WTC11 (cell line): ENCODE measurements at regions not wholly inside any gene's neighbourhood (a gene's known extent, or its start where the extent isn't known, plus 50 kb on each side); places are given as distances from the start of the nearest gene placed in this dataset.

Source experiments
- ATAC-seq: fragments of 200-7000 bp; cut with Tn5 transposase; 2 replicates; pipeline ENCODE4 v1.10.0; 2021; ENCODE audit warnings: mild to moderate bottlenecking, moderate library complexity
- CTCF ChIA-PET: fragments of 300-600 bp; sonication (Branson Sonifier 250); formaldehyde crosslinking; loops from one replicate; lab custom pipeline; 2021; ENCODE audit warnings: antibody characterized with exemption; lab: Charles Lee
- POLR2A ChIA-PET: fragments of 350-600 bp; sonication (Branson Sonifier 250); formaldehyde crosslinking; loops from one replicate; lab custom pipeline; 2021; ENCODE audit warnings: antibody characterized with exemption; lab: Charles Lee
- DNase-seq: peaks from one replicate; pipeline ENCODE4 v3.0.0; 2021; ENCODE audit warnings: low spot score
- H3K27ac Mint-ChIP-seq: 2 replicates; pipeline ENCODE4 v1.8.0; 2021; ENCODE audit warnings: mixed read lengths
- H3K27me3 Mint-ChIP-seq: 2 replicates; pipeline ENCODE4 v1.8.0; 2021; ENCODE audit warnings: low read depth, mild to moderate bottlenecking, moderate library complexity, mixed read lengths
- H3K36me3 Mint-ChIP-seq: 2 replicates; pipeline ENCODE4 v1.8.0; 2021; ENCODE audit warnings: mixed read lengths
- H3K4me1 Mint-ChIP-seq: 2 replicates; pipeline ENCODE4 v1.8.0; 2022; ENCODE audit warnings: mixed read lengths
- H3K4me3 Mint-ChIP-seq: 2 replicates; pipeline ENCODE4 v1.8.0; 2021; ENCODE audit warnings: mild to moderate bottlenecking, moderate library complexity, mixed read lengths
- H3K9me3 Mint-ChIP-seq: 2 replicates; pipeline ENCODE4 v1.8.0; 2021; ENCODE audit warnings: mixed read lengths
- ATF1 ChIP-seq: sonication (generic); formaldehyde crosslinking; IDR thresholded peaks from 2 replicates; pipeline ENCODE4 v1.8.1; 2023; ENCODE audit warnings: mild to moderate bottlenecking, moderate library complexity, missing genetic modification reagents
- CBFB ChIP-seq: sonication (generic); formaldehyde crosslinking; IDR thresholded peaks from 2 replicates; pipeline ENCODE4 v1.8.1; 2022; ENCODE audit warnings: mild to moderate bottlenecking, low read depth, missing genetic modification reagents
- E2F1 ChIP-seq: sonication (generic); formaldehyde crosslinking; IDR thresholded peaks from 2 replicates; pipeline ENCODE4 v1.8.0; 2022; ENCODE audit warnings: mild to moderate bottlenecking, missing genetic modification reagents
- ETV6 ChIP-seq: sonication (generic); formaldehyde crosslinking; IDR thresholded peaks from 2 replicates; pipeline ENCODE4 v1.8.1; 2022; ENCODE audit warnings: mild to moderate bottlenecking, missing genetic modification reagents
- FOXP1 ChIP-seq: sonication (generic); formaldehyde crosslinking; IDR thresholded peaks from 2 replicates; pipeline ENCODE4 v1.8.0; 2022; ENCODE audit warnings: missing genetic modification reagents, mild to moderate bottlenecking, moderate library complexity, borderline replicate concordance
- GRHL2 ChIP-seq: fragments of 250-450 bp; sonication (Bioruptor Pico); IDR thresholded peaks from 2 replicates; pipeline ENCODE4 v1.8.0; 2022; ENCODE audit warnings: mild to moderate bottlenecking, moderate library complexity; ENCODE audit not compliant: insufficient replicate concordance, severe bottlenecking
- HMGA2 ChIP-seq: fragments of 250-450 bp; sonication (Bioruptor Pico); IDR thresholded peaks from 2 replicates; pipeline ENCODE4 v1.4.0; 2021; ENCODE audit warnings: mild to moderate bottlenecking, moderate library complexity
- IRF2 ChIP-seq: sonication (generic); formaldehyde crosslinking; IDR thresholded peaks from 2 replicates; pipeline ENCODE4 v1.8.0; 2022; ENCODE audit warnings: low read depth, missing genetic modification reagents, borderline replicate concordance
- JAZF1 ChIP-seq: fragments of 250-450 bp; sonication (Bioruptor Pico); IDR thresholded peaks from 2 replicates; pipeline ENCODE4 v1.9.0; 2021; ENCODE audit warnings: moderate library complexity, mild to moderate bottlenecking, inconsistent platforms
- MYBL2 ChIP-seq: sonication (generic); formaldehyde crosslinking; IDR thresholded peaks from 2 replicates; pipeline ENCODE4 v1.8.1; 2023; ENCODE audit warnings: mild to moderate bottlenecking, moderate library complexity, missing genetic modification reagents
- NFE2L1 ChIP-seq: sonication (generic); formaldehyde crosslinking; IDR thresholded peaks from 2 replicates; pipeline ENCODE4 v1.8.1; 2023; ENCODE audit warnings: missing genetic modification reagents
- NR2C2 ChIP-seq: sonication (generic); formaldehyde crosslinking; IDR thresholded peaks from 2 replicates; pipeline ENCODE4 v1.8.0; 2022; ENCODE audit warnings: mild to moderate bottlenecking, missing genetic modification reagents
- PRDM15 ChIP-seq: sonication (generic); formaldehyde crosslinking; IDR thresholded peaks from 2 replicates; pipeline ENCODE4 v1.8.0; 2022; ENCODE audit warnings: missing genetic modification reagents
- USF1 ChIP-seq: sonication (generic); formaldehyde crosslinking; IDR thresholded peaks from 2 replicates; pipeline ENCODE4 v1.8.0; 2022; ENCODE audit warnings: mild to moderate bottlenecking, missing genetic modification reagents
- USF2 ChIP-seq: sonication (generic); formaldehyde crosslinking; IDR thresholded peaks from 2 replicates; pipeline ENCODE4 v1.8.1; 2023; ENCODE audit warnings: mild to moderate bottlenecking, missing genetic modification reagents, moderate library complexity
- ZNF121 ChIP-seq: sonication (generic); formaldehyde crosslinking; IDR thresholded peaks from 2 replicates; pipeline ENCODE4 v1.8.0; 2023; ENCODE audit warnings: missing genetic modification reagents
- ZNF219 ChIP-seq: sonication (generic); formaldehyde crosslinking; IDR thresholded peaks from 2 replicates; pipeline ENCODE4 v1.8.0; 2023; ENCODE audit warnings: missing genetic modification reagents, mild to moderate bottlenecking, borderline replicate concordance
- ZNF396 ChIP-seq: fragments of 250-450 bp; sonication (Bioruptor Pico); IDR thresholded peaks from 2 replicates; pipeline ENCODE4 v1.8.0; 2021; ENCODE audit warnings: mild to moderate bottlenecking, moderate library complexity, borderline replicate concordance
- ZNF416 ChIP-seq: fragments of 250-450 bp; sonication (Bioruptor Pico); IDR thresholded peaks from 2 replicates; pipeline ENCODE4 v1.9.0; 2021; ENCODE audit warnings: mild to moderate bottlenecking, inconsistent platforms

GRCh38 chr6:45818655-45819054 is 197.0 kb downstream of the CLIC5 start (continued):
- no peak for TF ChIP-seq E2F1 (CRISPR knock-in tag)
- TF ChIP-seq IRF2 (CRISPR knock-in tag) = no peak

- Mint-ChIP-seq H3K27ac (no peak overlapping the region), H3K36me3 (no peaks in the 10 kb centered on the region; the same call in 1 of the 2 replicates), H3K9me3 (peaks cover 16% of the 10 kb centered on the region), H3K4me1 (no peaks in the 10 kb centered on the region), H3K27me3 (no peaks in the 10 kb centered on the region), H3K4me3 (no peak overlapping the region)
- ChIA-PET POLR2A (no interaction called here), CTCF (no interaction called here)
- ATAC-seq (no peak), DNase-seq (no peak)
- TF ChIP-seq GRHL2 (CRISPR knock-in tag) (no peak), ETV6 (CRISPR knock-in tag) (no peak)
These were observed 198.9 kb downstream of the CLIC5 start for GRCh38 chr6:45816674-45817297.

GRCh38 chr6:45815466-45816125 is 200.1 kb downstream of the CLIC5 start:
- DNase-seq (no peak), ATAC-seq (no peak)
- H3K9me3 Mint-ChIP-seq = peaks cover 16% of the 10 kb centered on the region
- POLR2A ChIA-PET = interaction anchor here (0.7 kb wide), 1 partner anchor 181 kb away, joined by 3 read pairs; no protein-coding TSS in a partner anchor
- no peaks in the 10 kb centered on the region for H3K4me1 Mint-ChIP-seq
- CTCF ChIA-PET = no interaction called here
- H3K27me3 Mint-ChIP-seq = no peaks in the 10 kb centered on the region
- H3K36me3 Mint-ChIP-seq = no peaks in the 10 kb centered on the region; the same call in 1 of the 2 replicates
- TF ChIP-seq ZNF219 (CRISPR knock-in tag) (no peak), USF2 (no peak), USF1 (CRISPR knock-in tag) (no peak), JAZF1 (CRISPR knock-in tag) (no peak), ZNF396 (CRISPR knock-in tag) (no peak), NFE2L1 (no peak), ZNF416 (CRISPR knock-in tag) (no peak), PRDM15 (no peak), MYBL2 (CRISPR knock-in tag) (no peak), HMGA2 (CRISPR knock-in tag) (no peak), CBFB (CRISPR knock-in tag) (no peak), ZNF121 (CRISPR knock-in tag) (no peak), ATF1 (CRISPR knock-in tag) (no peak), FOXP1 (CRISPR knock-in tag) (no peak), NR2C2 (CRISPR knock-in tag) (no peak)
- H3K4me3 Mint-ChIP-seq = no peak overlapping the region
- no peak overlapping the region for H3K27ac Mint-ChIP-seq
